HK-2 (cell line): ENCODE measurements at regions not wholly inside any gene's neighbourhood (a gene's known extent, or its start where the extent isn't known, plus 50 kb on each side); places are given as distances from the start of the nearest gene placed in this dataset.

Experiments used
- DNase-seq: peaks from one replicate; pipeline ENCODE4 v3.0.0-alpha.2; 2018; ENCODE audit not compliant: unreplicated experiment

DNA sequence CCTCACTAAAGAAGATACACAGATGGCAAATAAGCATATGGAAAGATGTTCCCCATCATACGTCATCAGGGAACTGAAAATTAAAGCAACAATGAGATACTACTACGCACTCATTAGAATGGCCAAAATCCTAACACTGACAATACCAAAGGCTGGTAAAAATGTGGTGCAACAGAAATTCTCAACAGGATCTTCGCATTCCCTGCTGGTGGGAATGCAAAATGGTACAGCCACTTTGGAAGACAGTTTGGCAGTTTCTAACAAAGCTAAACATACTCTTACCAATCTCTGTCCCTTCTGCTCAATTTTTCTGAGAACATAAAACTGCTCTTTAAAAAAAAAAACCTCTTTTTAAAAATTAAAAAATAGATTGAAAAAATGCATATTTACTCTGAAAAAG lies 300.2 kb downstream of the FBXW7 start:
- no peak for DNase-seq

DNA sequence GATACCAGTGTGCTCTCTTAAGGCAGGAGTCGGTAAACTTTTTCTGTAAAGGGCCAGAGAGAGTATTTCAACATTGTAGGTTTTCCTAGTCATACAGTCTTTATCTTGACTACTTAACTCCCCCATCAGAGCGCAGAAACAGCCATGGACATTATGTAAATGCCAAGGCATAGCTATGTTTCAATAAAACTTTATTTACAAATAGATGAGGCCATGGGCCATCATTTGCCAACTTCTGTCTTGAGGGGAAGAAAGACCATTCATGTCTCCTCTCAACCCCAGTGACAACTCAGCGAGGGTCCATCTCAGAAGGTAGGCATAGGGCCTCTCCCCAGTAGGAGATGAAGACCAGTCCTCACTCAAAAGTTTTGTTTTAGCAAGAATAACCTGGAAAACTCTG lies 301.3 kb downstream of the FBXW7 start:
- no peak for DNase-seq

DNA sequence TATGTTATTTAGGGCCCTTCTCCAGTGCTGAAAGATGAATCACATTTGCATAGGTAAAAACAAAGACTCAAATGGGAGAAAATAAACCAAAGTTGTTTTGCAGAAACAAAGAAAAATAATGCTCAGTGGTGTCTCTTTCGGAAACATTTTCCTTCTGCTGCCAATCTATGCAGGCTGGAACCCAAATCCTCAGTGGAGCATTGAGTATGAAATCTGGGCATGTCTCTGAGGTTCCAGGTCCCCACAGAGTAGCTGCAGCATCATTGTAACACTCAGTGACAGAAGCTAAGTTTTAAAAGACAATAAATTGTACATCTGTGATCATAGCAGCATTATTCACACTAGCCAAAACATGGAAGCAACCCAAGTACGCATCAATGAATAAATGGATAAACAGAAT lies 303.6 kb downstream of the FBXW7 start:
- DNase-seq, result no peak

DNA sequence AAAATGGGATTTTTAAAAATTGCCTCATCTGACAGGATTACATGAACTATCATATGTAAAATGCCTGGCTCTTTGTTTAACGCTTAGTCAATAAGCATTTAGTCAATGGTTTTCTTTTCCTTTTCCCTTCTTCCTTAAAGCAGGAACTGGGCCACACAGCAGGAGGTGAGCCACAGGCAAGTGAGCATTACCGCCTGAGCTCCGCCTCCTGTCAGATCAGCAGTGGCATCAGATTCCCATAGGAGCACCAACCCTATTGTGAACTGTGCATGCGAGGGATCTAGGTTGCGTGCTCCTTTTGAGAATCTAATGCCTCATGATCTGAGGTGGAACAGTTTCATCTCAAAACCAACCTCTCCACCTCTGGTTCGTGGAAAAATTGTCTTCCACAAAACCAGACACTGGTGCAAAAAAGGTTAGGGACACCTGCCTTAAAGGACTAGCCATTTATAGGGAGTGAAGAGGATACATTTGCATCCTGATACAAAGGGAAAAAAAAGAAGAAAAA lies 306.1 kb downstream of the FBXW7 start:
- no peak for DNase-seq

DNA sequence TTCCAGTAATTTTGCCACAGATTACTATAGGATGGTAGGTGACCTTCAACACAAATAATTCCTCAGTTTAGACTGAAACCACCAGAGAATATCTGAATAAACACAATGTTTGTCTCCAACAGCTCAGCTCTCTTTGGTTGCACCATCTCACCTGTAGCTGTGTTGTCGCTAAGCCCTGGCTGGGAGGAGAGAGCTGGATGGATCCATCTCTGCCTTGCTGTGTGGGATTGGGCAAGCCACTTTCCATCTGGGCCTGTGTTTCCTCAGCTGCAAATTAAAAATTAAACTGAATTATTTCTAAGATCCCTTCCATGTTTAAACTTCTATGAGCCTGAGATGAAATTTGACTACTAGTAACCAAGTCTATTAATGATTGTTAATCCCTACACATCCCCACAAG lies 310.2 kb downstream of the FBXW7 start:
- no peak for DNase-seq

DNA sequence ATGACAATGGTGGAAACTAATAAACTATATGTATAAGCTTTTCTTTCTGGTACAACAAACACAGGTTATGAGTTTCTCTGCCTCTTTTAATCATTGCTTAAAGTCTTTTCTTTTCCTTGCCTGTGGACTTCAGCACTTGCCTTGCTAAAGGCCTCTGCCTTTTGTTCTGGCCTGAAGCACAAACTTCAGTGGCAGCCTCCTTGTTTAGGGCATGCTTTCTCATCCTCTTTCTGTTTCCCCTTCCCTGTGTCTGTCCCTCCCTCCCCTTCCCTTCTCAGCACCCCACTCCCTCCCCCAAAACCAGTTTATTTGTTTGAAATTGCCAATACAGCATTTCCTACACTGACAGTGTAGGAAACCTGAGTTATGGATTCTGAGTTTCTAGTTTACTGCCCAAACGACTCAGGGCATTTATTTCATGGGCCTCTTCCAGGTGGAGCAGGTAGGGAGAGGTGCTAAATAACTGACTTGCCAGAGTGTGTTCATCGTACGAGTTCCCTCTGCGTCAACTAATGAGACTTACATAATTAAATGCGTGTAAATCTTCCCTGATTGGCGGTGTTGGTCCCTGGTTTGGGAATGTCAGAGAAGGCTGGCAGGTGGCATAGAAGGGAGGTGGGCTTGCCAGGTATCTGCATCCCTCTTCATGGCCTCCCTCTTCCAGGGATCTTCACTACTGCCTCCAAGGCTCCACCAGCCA lies 311.0 kb downstream of the FBXW7 start:
- no peak for DNase-seq

DNA sequence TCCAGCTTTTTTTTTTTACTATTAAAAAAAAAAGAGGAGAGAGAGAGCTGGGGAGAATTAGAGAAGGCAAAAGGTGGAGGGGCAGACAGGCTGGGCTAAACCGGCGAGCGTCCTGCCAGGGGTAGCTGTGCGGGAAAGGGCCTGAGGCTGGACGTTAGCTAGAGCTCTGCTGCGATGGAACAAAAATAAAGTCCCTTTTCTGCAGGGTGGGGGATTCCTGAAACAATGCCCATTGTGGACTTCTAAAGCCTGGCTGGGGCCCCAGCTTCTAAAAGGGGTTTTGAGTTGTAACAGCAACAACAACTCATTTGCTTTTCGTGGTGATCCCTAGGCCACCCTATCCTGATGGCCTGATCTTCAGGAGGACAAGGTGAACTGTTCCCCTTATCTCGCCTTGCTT lies 311.7 kb downstream of the FBXW7 start:
- no peak for DNase-seq

DNA sequence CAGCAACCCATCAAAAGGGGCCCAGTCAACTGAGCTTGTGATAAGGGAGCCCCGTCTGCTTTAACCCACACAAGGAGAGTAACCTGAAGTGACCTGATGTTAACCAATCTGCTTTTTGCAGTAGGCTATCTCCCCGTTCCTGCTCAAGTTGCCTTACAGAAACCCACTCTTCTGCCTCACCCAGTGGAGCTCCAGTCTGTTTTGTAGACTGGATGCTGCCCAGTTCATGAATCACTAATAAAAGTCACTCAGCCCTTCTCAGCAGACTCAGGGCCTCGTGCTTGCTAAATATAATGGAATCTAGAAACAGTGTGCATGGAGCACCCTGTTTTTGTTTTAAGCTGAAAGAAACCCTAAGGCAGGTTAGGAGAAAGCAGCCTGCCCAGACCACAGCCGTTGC lies 312.3 kb downstream of the FBXW7 start:
- no peak for DNase-seq

DNA sequence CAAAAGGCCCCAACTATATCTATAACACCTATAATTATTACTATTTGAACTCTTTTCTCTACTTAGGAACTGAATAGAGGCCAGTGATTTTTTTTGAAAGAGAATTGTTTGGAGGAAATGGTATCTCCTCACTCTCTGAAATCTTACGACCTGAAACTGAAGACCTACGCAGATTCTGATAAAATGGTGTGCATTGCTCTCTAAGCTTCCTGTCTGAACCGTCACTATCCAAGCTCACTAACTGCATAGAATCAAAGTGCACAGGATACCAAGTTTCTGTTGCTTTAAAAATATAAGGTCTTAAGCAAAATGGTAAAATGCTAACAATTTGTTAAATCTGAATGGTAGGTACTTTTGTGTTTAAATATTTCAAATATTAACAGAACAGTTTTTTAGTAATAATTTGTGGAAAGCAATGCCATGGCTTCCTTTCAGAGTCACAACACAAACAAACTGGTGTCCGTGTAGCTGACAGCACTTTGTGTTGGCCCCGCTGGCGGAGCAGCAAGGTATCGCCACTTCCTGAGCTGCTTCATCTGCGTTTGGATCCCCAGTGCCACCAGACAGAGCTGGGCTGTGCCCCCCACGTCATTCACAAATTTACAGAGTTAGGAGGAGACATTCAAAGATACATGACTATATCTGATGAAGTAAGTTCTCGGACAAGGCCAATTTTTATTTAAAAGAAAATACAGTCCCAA lies 313.9 kb downstream of the FBXW7 start:
- no peak for DNase-seq

DNA sequence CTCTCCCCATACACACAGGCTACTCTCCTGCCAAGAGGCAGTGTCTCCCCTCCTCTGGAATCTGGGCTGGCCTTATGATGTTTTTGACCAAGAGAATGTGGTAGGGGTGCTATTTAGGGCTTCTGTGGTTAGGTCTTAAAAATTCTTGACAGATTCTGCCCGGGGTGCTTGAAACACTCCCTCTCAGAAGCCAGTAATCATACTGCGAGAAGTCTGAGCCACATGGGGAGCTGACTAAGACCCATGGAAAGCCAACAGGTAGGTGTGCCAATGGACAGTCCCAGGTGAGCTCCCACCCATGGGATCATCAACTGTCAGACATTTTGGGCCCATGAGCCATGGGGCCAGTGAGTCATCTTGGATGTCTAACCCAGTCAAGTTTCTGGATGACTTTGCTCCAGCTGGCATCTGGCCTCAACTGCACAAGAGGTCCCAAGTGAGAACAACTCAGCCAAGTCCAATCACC lies 315.7 kb downstream of the FBXW7 start:
- DNase-seq, result no peak

DNA sequence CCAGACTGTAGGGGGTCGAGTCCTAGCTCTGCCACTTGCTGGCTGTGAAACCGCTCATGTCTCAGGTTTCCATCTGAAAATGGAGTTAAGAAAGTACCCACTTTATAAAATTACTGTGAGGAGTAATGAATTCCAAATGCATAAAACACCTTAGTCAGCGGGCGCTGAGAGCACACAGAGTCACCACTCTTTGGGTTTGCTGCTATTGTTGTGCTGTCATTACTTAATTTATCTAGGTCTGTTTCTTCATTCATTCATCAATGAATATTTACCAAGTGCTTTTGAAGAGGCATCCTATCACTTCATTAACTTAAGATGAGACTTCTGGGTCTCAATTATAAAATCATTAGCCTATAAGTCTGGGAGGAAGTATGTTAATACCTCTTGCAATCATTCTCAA lies 317.3 kb downstream of the FBXW7 start:
- DNase-seq, result no peak

DNA sequence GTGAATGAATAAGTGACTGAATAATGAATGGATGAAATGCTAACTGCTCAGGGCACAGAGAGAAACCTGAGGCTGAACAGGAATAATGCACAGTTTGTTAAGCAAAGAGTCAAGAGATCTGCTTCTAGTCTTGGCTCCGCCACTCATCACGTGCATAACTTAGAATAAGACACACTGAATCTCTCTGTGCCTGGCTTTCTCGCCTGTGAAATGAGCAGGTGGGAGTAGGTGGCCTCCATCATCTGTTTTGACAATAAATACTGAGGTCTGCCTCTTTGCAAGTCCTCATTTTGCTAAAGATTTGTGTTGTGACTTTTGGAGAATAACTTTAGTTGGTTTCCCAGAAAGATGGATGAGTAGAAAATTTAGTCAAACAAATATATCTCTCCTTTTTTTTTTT lies 318.0 kb downstream of the FBXW7 start:
- no peak for DNase-seq

DNA sequence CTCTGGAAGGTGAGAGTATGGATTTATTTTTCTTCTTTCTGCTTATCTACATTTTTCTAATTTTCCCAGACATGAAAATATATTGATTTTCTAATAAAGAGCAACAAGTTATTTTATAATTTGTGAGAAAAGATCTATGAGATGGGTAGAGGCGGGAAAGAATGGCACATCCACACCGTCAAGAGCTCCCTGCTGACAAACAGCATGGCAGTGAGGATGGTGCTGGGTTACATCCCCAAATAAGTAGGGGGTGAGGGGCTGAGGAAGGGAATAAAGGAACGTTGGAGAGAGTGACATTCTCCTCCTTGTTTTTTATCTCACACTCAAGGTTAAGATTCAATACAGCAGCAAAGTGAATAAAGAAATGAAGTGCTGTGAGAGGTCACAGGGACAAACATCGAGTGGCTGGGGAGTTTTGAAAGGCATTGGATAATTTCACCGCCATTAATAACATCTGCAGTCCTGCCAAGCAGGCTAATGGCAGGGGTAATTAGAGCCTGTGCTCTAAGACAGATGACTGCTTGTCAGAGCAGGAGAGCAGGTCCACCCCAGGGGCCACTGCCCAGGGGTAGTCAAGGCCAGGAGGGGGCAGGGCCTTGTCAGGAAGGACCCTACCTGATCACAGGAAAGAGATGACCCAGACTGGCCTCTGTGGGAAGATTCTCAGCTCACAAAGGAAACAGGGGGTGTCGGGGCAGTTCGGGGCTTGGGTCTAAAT lies 323.8 kb downstream of the FBXW7 start:
- no peak for DNase-seq

DNA sequence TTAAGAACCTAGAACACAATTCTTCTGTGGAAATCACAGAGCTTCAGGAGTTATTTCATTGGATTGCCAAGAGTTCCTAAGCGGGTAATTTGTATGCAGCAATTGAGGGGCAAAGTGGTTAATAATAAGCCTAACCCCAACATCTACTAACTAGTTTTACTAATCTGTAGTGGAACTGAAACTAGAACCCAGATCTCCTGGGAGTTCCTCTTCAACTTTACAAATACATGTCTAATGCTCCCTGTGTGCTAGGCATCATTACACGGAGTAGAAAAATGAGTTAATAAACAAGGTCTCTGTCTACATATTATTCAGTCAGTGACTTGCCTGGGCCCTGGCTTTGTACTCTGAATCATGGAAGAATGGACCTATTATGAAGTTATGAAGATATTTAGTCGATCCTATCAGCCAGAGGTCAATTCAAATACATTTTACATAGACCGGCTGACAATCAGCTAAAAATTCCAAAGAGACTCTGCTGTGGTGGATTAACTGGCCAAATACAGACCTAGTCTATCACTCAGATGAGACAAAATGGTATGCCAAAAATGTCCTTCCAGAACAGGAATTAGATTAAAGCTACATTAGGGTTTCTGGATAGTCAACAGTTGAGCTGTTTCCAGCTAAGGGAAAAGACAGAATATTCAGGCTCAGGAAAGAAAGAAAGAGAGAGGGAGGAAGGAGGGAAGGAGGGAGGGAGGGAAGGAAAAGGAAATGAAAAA lies 326.0 kb downstream of the FBXW7 start:
- no peak for DNase-seq

DNA sequence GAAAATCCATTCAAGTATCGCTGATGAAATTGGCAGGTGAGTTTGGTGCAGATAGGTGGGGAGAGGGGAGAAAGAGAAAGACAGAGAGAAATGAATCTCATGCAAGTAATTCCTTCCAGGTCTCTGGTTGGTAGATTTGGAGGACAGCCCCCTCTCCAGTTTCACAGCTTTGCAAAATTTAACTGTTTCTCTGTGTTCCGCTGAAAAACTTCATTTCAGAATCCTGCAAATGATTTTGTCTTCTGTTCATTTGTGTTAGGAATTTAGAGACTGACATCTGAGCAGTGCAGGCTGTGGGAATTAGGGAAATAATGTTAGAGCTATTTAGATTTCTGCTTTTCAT lies 328.5 kb downstream of the FBXW7 start:
- no peak for DNase-seq

DNA sequence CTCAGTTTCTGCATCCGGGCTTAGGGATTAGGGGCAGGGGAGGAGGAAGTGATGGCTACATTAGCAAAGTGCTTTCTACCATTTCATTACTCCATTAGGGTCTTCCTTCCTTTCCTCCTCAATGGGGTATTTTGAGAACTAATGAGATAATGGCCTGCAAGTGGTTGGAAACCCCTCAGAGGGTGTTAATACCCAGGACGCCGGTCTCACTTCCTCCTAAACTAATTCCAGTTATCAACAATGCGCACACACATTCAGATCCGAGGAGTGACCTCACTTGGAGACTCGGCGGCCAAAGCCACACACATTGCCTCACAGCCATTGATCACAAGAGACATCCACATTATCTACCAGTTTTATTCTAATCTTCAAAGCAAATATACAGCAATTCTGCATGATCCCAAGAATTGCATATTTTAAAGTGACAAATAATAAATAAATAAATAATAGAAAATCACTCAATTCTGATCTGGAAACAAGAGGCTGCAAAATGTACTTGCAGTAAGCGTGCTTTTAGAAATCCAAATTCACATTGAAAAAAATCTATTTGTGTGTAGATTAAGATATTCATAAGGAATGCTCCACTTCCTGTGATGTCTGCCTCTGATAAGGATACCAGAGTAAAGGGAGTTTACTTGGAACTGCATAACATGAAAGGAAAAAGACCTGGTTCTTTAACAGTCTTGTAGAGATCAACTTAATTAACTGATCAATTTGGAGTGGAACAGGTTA lies 329.1 kb downstream of the FBXW7 start:
- DNase-seq, result no peak

DNA sequence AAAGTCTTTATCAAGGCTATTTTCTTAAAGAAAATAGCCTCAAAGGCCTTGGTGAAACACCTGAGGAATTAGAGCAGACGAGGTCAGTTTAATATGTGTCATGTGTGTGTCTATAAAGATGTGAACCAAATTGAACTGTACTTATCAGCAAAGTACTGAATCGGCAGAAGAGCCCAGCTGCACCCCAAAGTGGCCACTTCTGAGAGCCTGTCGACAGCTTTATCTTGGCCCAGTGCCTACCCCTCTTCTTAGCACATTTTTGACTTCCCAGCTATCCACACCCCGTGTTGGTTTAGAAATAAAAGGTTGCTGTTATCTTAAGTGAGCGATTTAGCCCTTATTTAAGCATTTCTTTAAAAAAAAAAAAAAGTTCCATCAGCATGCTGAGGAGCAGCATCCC lies 329.7 kb downstream of the FBXW7 start:
- no peak for DNase-seq

DNA sequence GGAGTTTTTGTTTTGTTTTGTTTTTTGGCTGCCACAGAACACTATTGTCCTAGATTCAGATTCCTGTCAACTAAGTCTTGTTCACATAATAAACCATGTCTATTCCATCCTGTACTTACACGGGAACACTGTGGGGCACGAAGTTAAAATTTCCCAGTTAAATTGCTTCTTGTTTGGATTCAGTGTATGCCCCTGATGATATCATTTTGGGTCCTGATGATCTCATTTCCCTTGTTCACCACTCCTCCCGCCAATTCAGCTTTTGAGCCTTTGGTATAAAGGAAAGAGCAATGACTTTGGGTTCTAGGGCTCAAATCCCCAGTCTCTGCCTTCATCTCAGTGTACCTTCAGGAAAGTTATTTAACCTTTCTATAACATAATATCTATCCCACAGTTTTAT lies 333.5 kb downstream of the FBXW7 start:
- DNase-seq, result no peak

DNA sequence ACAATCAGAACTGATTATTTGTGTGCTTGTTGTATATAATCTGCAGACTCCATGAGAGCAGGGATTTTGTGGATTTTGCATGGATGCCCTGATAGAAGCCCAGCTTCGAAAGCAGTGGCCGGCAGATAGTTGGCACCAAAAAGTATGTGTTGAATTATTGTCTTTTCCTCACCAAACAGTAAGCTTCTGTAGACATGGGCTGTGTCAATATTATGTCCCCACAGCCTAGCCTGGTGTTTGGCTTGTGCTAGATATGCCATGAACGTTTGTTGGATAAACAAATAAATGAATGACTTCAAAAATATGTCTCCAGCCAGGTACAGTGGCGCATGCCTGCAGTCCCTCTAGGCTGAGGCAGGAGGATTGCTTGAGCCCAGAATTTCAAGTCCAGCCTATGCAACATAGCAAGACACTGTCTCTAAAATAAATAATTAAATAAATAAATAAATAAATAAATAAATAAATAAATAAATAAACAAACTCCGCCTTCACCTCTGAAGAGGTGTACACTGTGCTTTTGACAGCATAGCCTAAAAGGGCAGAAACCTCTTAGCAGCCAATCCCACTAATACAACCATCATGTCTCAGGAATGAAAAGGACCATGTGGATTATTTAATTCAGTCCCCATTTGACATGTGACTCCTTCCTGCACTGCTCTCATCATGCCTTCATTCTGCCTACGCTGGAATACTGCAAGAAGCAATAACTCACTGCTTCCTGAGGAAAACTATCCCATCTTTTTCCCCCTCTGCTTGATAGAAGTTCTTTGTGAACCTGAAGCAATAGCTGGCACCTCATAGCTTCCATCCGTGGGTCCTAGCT lies 335.2 kb downstream of the FBXW7 start:
- DNase-seq, result no peak

DNA sequence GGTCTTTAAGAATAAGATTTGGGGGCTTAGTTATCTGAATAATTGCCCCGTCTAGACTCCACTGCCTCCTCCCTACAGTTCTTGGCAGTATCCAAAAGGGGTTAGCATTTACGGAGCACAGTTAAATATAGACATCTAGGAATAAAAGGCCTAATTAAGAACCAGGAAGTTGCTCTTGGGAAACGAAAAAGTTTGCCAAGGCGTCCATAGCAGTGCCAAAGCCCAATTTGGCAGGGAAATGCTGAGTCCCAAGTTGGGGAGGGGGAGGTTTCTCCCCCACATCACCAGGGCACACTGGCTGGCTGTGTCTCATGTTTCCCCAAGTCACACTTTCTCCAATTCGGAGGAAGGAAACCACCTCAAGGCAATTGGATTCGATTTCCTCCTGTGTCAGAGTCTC lies 338.7 kb downstream of the FBXW7 start:
- DNase-seq, result no peak

DNA sequence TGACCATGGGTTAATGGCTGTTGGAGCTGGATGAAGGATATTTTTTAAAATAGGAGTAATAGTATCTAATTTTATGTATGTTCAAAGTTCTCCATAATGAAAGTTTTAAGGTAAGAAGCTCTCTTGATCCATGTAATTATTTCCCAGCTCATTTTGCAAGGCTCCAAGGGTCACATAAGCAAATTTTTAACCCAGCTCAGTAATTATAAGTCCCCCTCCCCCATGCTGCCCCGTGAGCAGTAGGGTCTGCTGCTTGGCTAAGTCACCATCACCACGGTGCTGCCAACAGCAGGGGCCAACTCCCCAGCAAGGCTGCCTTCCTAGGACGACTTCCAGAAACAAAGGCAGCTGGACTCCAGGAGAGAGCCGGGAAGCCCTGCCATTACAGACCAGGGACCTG lies 340.0 kb downstream of the FBXW7 start:
- no peak for DNase-seq
